ENCODE measurements at regions not wholly inside any gene's neighbourhood (a gene's known extent, or its start where the extent isn't known, plus 50 kb on each side); places are given as distances from the start of the nearest gene placed in this dataset.
"Not testable (repeated sequence)": the region's sequence is repeated elsewhere in the genome, so short reads cannot be mapped to it uniquely, and the experiment has no call there.

DNA sequence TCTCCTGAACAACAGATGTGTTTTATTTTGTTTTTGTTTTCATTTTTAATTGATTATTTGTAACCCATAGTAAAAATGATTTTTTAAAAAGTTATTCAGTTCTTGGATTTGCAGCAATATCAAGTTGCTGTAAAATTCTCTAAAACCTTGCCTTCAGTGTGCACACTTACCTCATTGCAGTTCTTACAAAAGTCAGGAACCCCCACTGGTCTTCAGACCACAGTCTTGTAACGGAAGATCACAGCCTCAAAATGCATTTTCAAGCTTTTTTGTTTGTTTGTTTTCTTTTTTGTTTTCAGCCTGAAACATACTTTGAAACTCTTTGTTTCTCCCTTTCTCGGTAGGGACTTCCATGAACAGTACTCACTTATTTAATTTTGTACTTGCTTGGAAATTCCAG is 1012.8 kb upstream of the GYPC start:
- H3K4me1 Mint-ChIP-seq: no peaks in the 10 kb centered on the region
- H3K9me3 Mint-ChIP-seq: peaks cover 0 to 2% of the 10 kb centered on the region in 2 donors
- ATAC-seq (replicated peaks): no peak
- H3K27me3 Mint-ChIP-seq: no peaks in the 10 kb centered on the region
- H3K4me3 Mint-ChIP-seq: no peak overlapping the region
- H3K36me3 Mint-ChIP-seq: no peaks in the 10 kb centered on the region
- H3K27ac Mint-ChIP-seq: no peak overlapping the region
- DNase-seq: no peak

DNA sequence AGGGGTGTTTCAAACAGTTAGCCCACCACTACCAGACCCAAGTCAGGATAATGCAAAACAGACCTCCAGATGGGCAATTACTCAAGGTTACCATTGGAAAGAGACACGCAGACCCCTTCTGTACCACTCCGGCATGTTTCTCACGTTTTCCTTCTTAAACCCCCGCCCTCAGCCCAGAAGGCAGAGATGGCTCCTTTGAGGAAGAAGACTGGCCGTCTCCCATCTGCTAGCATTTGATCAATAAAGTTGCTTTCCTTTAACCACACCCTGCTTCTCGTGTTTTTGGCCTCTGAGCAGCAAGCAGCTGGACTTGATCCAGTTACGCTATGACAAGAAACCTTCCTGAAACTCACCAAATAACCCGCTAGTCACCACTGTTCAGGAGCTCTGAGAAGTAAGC is 1012.4 kb upstream of the GYPC start:
- H3K4me3 Mint-ChIP-seq: no peak overlapping the region
- ATAC-seq (replicated peaks): no peak

DNA sequence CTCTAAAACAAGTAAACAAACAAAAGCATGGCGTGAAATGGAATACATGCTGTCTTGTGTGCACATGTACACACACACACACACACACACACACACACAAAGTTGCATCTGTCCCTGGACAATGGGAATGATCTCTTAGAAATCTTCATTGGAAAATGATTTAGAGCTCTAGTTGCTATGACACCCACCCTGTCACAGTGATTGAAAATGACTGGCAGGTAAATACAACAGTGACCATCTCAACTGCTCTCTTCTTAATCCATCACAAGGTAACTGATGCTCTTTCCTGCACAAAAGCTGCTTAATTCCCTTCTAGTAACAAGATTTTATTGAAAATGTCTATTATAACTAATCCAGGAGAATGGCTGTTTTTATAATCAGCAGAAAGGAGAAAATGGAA is 1011.7 kb upstream of the GYPC start:
- no peak for DNase-seq
- no peaks in the 10 kb centered on the region for H3K4me1 Mint-ChIP-seq
- no peak for ATAC-seq (replicated peaks)
- H3K27me3 Mint-ChIP-seq: no peaks in the 10 kb centered on the region
- H3K27ac Mint-ChIP-seq: no peak overlapping the region
- H3K4me3 Mint-ChIP-seq: no peak overlapping the region
- peaks cover 0 to 4% of the 10 kb centered on the region in 2 donors for H3K9me3 Mint-ChIP-seq
- no peaks in the 10 kb centered on the region for H3K36me3 Mint-ChIP-seq

More for the DNA sequence above, 1012.4 kb upstream of the GYPC start:
- H3K4me1 Mint-ChIP-seq: no peaks in the 10 kb centered on the region
- DNase-seq: no peak
- peaks cover 0 to 4% of the 10 kb centered on the region in 2 donors for H3K9me3 Mint-ChIP-seq
- no peak overlapping the region for H3K27ac Mint-ChIP-seq
- no peaks in the 10 kb centered on the region for H3K27me3 Mint-ChIP-seq
- H3K36me3 Mint-ChIP-seq: no peaks in the 10 kb centered on the region

DNA sequence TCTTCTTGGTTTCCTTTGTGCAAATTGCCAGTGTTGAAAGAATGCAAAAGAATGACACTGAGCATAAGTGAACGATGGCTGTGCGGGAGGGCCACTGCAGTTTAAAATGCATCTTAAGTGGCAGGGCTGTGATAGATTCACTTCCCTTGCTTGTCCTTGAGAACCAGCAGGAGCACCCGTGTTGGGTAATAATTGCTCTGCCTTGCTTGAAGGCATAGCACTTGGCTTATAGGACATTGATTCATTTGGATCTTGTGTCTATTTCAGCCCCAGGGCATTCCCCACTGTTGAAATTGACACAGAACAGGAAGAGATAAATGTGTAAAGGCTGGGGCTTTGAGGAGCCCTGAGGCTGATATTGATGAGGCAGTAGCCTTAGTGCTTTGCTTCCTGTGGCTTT is 1003.7 kb upstream of the GYPC start:
- Mint-ChIP-seq H3K27me3 (no peaks in the 10 kb centered on the region), H3K9me3 (peaks cover 3 to 8% of the 10 kb centered on the region in 2 donors), H3K27ac (no peak overlapping the region), H3K4me1 (no peaks in the 10 kb centered on the region), H3K36me3 (no peaks in the 10 kb centered on the region), H3K4me3 (no peak overlapping the region)
- ATAC-seq (replicated peaks) (no peak), DNase-seq (no peak)

GRCh38 chr2:125654226-125654625 is 1001.7 kb upstream of the GYPC start:
- H3K36me3 Mint-ChIP-seq: no peaks in the 10 kb centered on the region
- H3K9me3 Mint-ChIP-seq: peaks cover 3% of the 10 kb centered on the region in 2 donors
- DNase-seq (no peak), ATAC-seq (replicated peaks) (no peak)
- no peak overlapping the region for H3K27ac Mint-ChIP-seq
- H3K4me1 Mint-ChIP-seq: no peaks in the 10 kb centered on the region
- no peak overlapping the region for H3K4me3 Mint-ChIP-seq
- no peaks in the 10 kb centered on the region for H3K27me3 Mint-ChIP-seq

DNA sequence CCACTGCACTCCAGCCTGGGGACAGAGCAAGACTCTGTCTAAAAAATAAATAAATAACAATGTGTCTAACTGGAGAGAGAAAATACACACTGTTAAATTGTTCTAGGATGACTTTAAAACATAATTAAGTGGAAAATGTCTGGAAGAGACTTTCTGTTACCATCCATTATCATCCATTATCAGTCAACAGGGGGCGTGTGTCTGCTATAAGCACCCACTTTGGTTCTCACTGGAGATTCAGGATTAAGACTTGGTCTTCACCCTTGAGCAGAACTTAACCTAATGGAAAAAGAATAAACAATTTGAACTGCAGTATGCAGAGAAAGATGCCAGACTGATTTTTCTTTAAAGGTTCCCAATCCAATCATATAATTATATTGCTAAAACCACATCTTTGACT is 999.8 kb upstream of the GYPC start:
- no peak overlapping the region for H3K27ac Mint-ChIP-seq
- no peaks in the 10 kb centered on the region for H3K4me1 Mint-ChIP-seq
- H3K4me3 Mint-ChIP-seq: no peak overlapping the region
- no peaks in the 10 kb centered on the region for H3K36me3 Mint-ChIP-seq
- peaks cover 3% of the 10 kb centered on the region in 2 donors for H3K9me3 Mint-ChIP-seq
- H3K27me3 Mint-ChIP-seq: no peaks in the 10 kb centered on the region
- ATAC-seq (replicated peaks) (no peak), DNase-seq (no peak)

- H3K36me3 Mint-ChIP-seq: no peaks in the 10 kb centered on the region
Measured at GRCh38 chr2:125658583-125658982, 997.4 kb upstream of the GYPC start.

GRCh38 chr2:125660369-125660768 is 995.6 kb upstream of the GYPC start:
- H3K27ac Mint-ChIP-seq; H3K36me3 Mint-ChIP-seq; DNase-seq; H3K4me1 Mint-ChIP-seq; H3K27me3 Mint-ChIP-seq; ATAC-seq (replicated peaks); H3K4me3 Mint-ChIP-seq; H3K9me3 Mint-ChIP-seq: not testable (repeated sequence)

More at GRCh38 chr2:125658583-125658982, 997.4 kb upstream of the GYPC start:
- H3K9me3 Mint-ChIP-seq: peaks cover 0 to 1% of the 10 kb centered on the region in 2 donors
- no peak overlapping the region for H3K27ac Mint-ChIP-seq
- no peaks in the 10 kb centered on the region for H3K4me1 Mint-ChIP-seq
- H3K27me3 Mint-ChIP-seq: no peaks in the 10 kb centered on the region
- ATAC-seq (replicated peaks) (no peak), DNase-seq (no peak)
- H3K4me3 Mint-ChIP-seq: no peak overlapping the region

DNA sequence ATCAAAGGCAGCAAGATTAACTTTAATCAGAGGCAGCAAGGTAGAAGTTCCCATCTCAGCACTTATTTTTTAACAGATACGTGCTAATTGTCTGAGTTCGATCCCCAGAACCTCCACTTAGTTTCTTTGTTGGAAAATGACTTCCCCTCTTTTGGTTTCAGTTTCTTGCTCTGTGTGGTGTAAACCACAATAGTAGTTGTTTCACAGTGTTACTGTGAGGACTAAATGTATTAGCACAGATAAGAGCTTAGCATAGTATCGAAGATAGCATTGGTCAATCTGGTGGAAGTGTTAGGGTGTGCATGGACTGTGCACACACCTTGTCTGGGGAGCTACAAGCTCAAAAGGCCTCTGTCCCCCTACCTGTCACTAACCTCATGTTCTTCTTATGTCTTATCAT is 988.3 kb upstream of the GYPC start:
- H3K9me3 Mint-ChIP-seq: peaks cover 4 to 9% of the 10 kb centered on the region in 2 donors
- no peaks in the 10 kb centered on the region for H3K27me3 Mint-ChIP-seq
- no peaks in the 10 kb centered on the region for H3K36me3 Mint-ChIP-seq
- H3K27ac Mint-ChIP-seq: no peak overlapping the region
- no peaks in the 10 kb centered on the region for H3K4me1 Mint-ChIP-seq
- ATAC-seq (replicated peaks) (no peak), DNase-seq (no peak)
- H3K4me3 Mint-ChIP-seq: no peak overlapping the region

GRCh38 chr2:125679903-125680302 is 976.1 kb upstream of the GYPC start:
- H3K4me3 Mint-ChIP-seq: no peak overlapping the region
- H3K9me3 Mint-ChIP-seq: peaks cover 5 to 19% of the 10 kb centered on the region in 2 donors
- H3K27me3 Mint-ChIP-seq: no peaks in the 10 kb centered on the region
- DNase-seq (no peak), ATAC-seq (replicated peaks) (no peak)
- H3K4me1 Mint-ChIP-seq: no peaks in the 10 kb centered on the region
- H3K27ac Mint-ChIP-seq: peak overlapping the region; percentile 27
- no peaks in the 10 kb centered on the region for H3K36me3 Mint-ChIP-seq

DNA sequence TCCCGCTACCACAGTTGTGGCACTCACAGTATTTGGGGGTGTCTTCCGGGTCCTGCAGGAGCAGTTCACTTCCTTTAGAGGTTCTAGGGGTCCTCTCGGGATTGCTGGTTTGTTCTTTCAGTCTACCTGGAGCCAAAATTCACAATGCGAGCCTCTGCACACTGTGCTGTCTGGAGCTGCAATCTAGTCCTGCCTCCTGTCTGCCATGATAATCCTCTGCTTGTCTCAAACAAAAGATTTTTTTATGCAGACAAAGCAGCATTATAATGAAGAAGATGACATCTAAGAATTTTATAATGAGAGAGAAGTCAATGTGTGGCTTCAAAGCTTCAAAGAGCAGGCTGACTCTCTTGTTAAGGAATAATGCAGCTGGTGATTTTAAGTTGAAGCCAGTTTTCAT is 975.1 kb upstream of the GYPC start:
- H3K4me3 Mint-ChIP-seq: no peak overlapping the region
- no peaks in the 10 kb centered on the region for H3K4me1 Mint-ChIP-seq
- ATAC-seq (replicated peaks): no peak
- no peaks in the 10 kb centered on the region for H3K27me3 Mint-ChIP-seq
- H3K9me3 Mint-ChIP-seq: peaks cover 2 to 10% of the 10 kb centered on the region in 2 donors
- DNase-seq: no peak
- no peak overlapping the region for H3K27ac Mint-ChIP-seq
- H3K36me3 Mint-ChIP-seq: no peaks in the 10 kb centered on the region

DNA sequence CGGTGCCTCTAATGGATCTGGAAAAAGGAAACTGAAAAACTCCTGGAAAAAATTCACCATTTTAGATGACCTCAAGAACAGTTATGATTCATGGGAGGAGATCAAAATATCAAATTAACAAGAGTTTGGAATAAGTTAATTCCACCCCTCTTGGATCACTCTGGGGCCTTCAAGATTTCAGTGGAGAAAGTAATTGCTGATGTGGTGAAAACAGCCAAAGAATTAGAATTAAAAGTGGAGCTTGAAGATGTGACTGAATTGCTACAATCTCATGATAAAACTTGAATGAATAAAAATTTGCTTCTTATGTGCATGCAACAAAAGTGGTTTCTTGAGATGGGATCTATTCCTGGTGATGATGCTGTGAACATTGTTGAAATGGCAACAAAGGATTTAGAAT is 974.4 kb upstream of the GYPC start:
- Mint-ChIP-seq H3K27ac (no peak overlapping the region), H3K36me3 (no peaks in the 10 kb centered on the region), H3K4me3 (no peak overlapping the region), H3K9me3 (peaks cover 2 to 8% of the 10 kb centered on the region in 2 donors), H3K4me1 (no peaks in the 10 kb centered on the region), H3K27me3 (no peaks in the 10 kb centered on the region)
- ATAC-seq (replicated peaks): no peak
- DNase-seq: no peak

DNA sequence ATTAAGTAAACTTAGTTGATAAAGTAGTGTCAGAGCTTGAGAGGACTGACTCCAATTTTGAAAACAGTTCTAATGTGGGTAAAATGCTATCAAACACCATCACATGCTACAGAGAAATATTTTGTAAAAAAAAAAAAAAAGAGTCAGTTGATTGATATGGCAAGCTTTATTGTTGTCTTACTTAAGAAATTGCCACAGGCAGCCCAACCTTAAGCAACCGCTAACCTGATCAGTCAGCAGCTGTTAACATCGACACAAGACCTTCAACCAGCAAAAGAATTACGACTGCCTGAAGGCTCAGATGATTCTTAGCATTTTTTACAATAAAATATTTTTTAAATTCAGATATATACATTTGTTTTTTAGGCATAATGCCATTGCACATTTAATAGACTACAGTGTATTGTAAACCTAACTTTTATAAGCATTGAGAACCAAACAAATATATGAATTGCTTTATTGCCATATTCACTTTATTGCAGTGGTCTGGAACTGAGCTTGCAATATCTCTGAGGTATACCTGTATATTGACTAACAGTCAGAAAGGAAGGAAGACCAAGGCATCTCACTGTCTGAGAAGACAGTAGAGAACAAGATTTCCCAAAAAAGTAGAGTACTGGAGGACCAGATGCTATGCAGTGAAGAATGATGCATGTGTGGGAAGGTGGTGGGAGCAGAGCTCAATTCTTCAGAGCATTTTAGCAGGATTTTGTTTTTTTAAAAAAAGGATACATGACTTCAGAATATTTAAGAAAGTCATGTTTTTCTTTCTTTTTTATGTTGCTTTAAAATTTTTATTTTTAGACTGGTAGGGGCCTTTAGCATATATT is 973.8 kb upstream of the GYPC start:
- Mint-ChIP-seq H3K36me3 (no peaks in the 10 kb centered on the region), H3K27ac (no peak overlapping the region), H3K27me3 (no peaks in the 10 kb centered on the region), H3K9me3 (peaks cover 2 to 6% of the 10 kb centered on the region in 2 donors), H3K4me1 (no peaks in the 10 kb centered on the region), H3K4me3 (no peak overlapping the region)
- DNase-seq (no peak), ATAC-seq (replicated peaks) (no peak)

GRCh38 chr2:125684256-125684655 is 971.7 kb upstream of the GYPC start:
- ATAC-seq (replicated peaks) (no peak), DNase-seq (no peak)
- no peak overlapping the region for H3K4me3 Mint-ChIP-seq
- H3K27ac Mint-ChIP-seq: no peak overlapping the region
- no peaks in the 10 kb centered on the region for H3K27me3 Mint-ChIP-seq
- H3K36me3 Mint-ChIP-seq: no peaks in the 10 kb centered on the region
- peaks cover 0 to 3% of the 10 kb centered on the region in 2 donors for H3K9me3 Mint-ChIP-seq
- H3K4me1 Mint-ChIP-seq: no peaks in the 10 kb centered on the region

DNA sequence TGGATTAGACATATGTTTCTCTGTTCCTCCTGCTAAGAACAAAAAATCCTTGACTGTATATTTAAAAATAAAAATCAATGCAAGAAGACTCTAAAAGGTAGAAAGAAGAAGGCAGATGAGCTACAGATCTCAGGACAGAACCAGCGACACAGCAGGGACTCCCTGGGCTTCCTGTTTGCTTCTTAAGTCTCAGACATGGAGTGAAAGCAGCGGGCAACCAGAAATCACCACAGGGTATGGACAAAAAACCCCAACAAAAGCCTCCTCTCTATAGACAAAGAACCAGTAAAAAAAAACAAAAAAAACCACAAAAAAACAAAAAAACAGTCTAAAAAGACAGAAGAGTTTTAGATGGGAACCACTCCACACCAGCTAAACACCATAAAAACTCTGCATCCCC is 971.0 kb upstream of the GYPC start:
- Mint-ChIP-seq H3K36me3 (no peaks in the 10 kb centered on the region), H3K27ac (no peak overlapping the region), H3K9me3 (peaks cover 0 to 3% of the 10 kb centered on the region in 2 donors), H3K4me3 (no peak overlapping the region), H3K27me3 (no peaks in the 10 kb centered on the region), H3K4me1 (no peaks in the 10 kb centered on the region)
- no peak for DNase-seq
- no peak for ATAC-seq (replicated peaks)
